HG03045 (cell line): ENCODE measurements at regions not wholly inside any gene's neighbourhood (a gene's known extent, or its start where the extent isn't known, plus 50 kb on each side); places are given as distances from the start of the nearest gene placed in this dataset.
"Not testable (repeated sequence)": the region's sequence is repeated elsewhere in the genome, so short reads cannot be mapped to it uniquely, and the experiment has no call there.

Source experiments
- ATAC-seq: cut with Tn5 transposase; IDR thresholded peaks from one replicate; pipeline ENCODE4 v1.9.1; 2021; ENCODE audit warnings: mild to moderate bottlenecking, moderate library complexity; ENCODE audit not compliant: unreplicated experiment

GRCh38 chr14:77985211-77985615, 185.0 kb upstream of the NRXN3 start:
- ATAC-seq: no peak

- ATAC-seq: no peak
Observed at GRCh38 chr14:77986773-77987172, 183.4 kb upstream of the NRXN3 start.

- no peak for ATAC-seq
Observed at GRCh38 chr14:77988096-77988870, 181.9 kb upstream of the NRXN3 start.

- no peak for ATAC-seq
Observed at GRCh38 chr14:77988970-77989369, 181.2 kb upstream of the NRXN3 start.

- no peak for ATAC-seq
Observed at GRCh38 chr14:77989441-77989991, 180.7 kb upstream of the NRXN3 start.

GRCh38 chr14:77990337-77990736, 179.8 kb upstream of the NRXN3 start:
- ATAC-seq: no peak

- ATAC-seq: no peak
Observed at GRCh38 chr14:77991128-77991772, 178.9 kb upstream of the NRXN3 start.

GRCh38 chr14:78005325-78005724, 164.8 kb upstream of the NRXN3 start:
- peak; percentile 84 for ATAC-seq

GRCh38 chr14:78007160-78007559, 163.0 kb upstream of the NRXN3 start:
- no peak for ATAC-seq

GRCh38 chr14:78010688-78011087, 159.5 kb upstream of the NRXN3 start:
- ATAC-seq: no peak

GRCh38 chr14:78013911-78014310, 156.3 kb upstream of the NRXN3 start:
- not testable (repeated sequence) for ATAC-seq

- no peak for ATAC-seq
Observed at GRCh38 chr14:78016532-78016931, 153.6 kb upstream of the NRXN3 start.

GRCh38 chr14:78018283-78018682, 151.9 kb upstream of the NRXN3 start:
- ATAC-seq: no peak

GRCh38 chr14:78022059-78022458, 148.1 kb upstream of the NRXN3 start:
- ATAC-seq: peak; percentile 75

- ATAC-seq: no peak
Observed at GRCh38 chr14:78023112-78023511, 147.1 kb upstream of the NRXN3 start.

- ATAC-seq: no peak
Observed at GRCh38 chr14:78028471-78028870, 141.7 kb upstream of the NRXN3 start.

GRCh38 chr14:78029601-78030372, 140.4 kb upstream of the NRXN3 start:
- ATAC-seq: no peak

GRCh38 chr14:78043349-78043748, 126.8 kb upstream of the NRXN3 start:
- ATAC-seq: no peak

GRCh38 chr14:78048120-78048519, 122.1 kb upstream of the NRXN3 start:
- ATAC-seq: no peak

GRCh38 chr14:78056890-78057289, 113.3 kb upstream of the NRXN3 start:
- not testable (repeated sequence) for ATAC-seq

- ATAC-seq: no peak
Observed at GRCh38 chr14:78070344-78070743, 99.8 kb upstream of the NRXN3 start.
